MM.1S (cell line): ENCODE measurements at regions not wholly inside any gene's neighbourhood (a gene's known extent, or its start where the extent isn't known, plus 50 kb on each side); places are given as distances from the start of the nearest gene placed in this dataset.

Experiments used
- DNase-seq: peaks from one replicate; pipeline ENCODE4 v3.0.0-alpha.2; 2015
- H2AFZ ChIP-seq: fragments of 300-600 bp; sonication (generic); 2 replicates; pipeline ENCODE4 v1.6.0; 2016; ENCODE audit warnings: antibody characterized with exemption, low read length
- H3F3A ChIP-seq: fragments of 300-600 bp; sonication (generic); 2 replicates; pipeline ENCODE4 v1.6.1; 2016; ENCODE audit warnings: mild to moderate bottlenecking, antibody characterized with exemption, low read length, moderate library complexity, mixed read lengths; ENCODE audit not compliant: insufficient read depth
- H3K27ac ChIP-seq: fragments of 300-600 bp; sonication (generic); 2 replicates; pipeline ENCODE4 v1.5.1; 2016; ENCODE audit warnings: mild to moderate bottlenecking, low read length
- H3K27me3 ChIP-seq: fragments of 300-600 bp; sonication (generic); replicated peaks from 2 replicates; pipeline ENCODE4 v1.6.0; 2016; ENCODE audit warnings: low read length; ENCODE audit not compliant: insufficient read depth
- H3K36me3 ChIP-seq: fragments of 300-600 bp; sonication (generic); replicated peaks from 2 replicates; pipeline ENCODE4 v1.6.1; 2016; ENCODE audit warnings: mild to moderate bottlenecking, low read length, mixed read lengths; ENCODE audit not compliant: insufficient read depth
- H3K4me1 ChIP-seq: fragments of 300-600 bp; sonication (generic); 2 replicates; pipeline ENCODE4 v1.6.1; 2016; ENCODE audit warnings: low read length, mixed read lengths
- H3K4me2 ChIP-seq: fragments of 300-600 bp; sonication (generic); 2 replicates; pipeline ENCODE4 v1.6.0; 2016; ENCODE audit warnings: low read depth, low read length
- H3K4me3 ChIP-seq: fragments of 300-600 bp; sonication (generic); 2 replicates; pipeline ENCODE4 v1.5.1; 2016; ENCODE audit warnings: low read length, mixed read lengths
- H3K79me2 ChIP-seq: fragments of 300-600 bp; sonication (generic); 2 replicates; pipeline ENCODE4 v1.6.1; 2016; ENCODE audit warnings: mixed run types, low read length, mixed read lengths
- H3K9ac ChIP-seq: fragments of 300-600 bp; sonication (generic); 2 replicates; pipeline ENCODE4 v1.6.1; 2016; ENCODE audit warnings: low read length, mixed read lengths
- H3K9me2 ChIP-seq: fragments of 300-600 bp; sonication (generic); replicated peaks from 2 replicates; pipeline ENCODE4 v1.6.1; 2016; ENCODE audit warnings: mild to moderate bottlenecking, low read length, mixed read lengths; ENCODE audit not compliant: insufficient read depth
- H3K9me3 ChIP-seq: fragments of 300-600 bp; sonication (generic); replicated peaks from 2 replicates; pipeline ENCODE4 v1.6.1; 2016; ENCODE audit warnings: mild to moderate bottlenecking, low read length, mixed read lengths; ENCODE audit not compliant: insufficient read depth
- H4K20me1 ChIP-seq: fragments of 300-600 bp; sonication (generic); 2 replicates; pipeline ENCODE4 v1.6.1; 2016; ENCODE audit warnings: mild to moderate bottlenecking, low read length, moderate library complexity, mixed read lengths; ENCODE audit not compliant: insufficient read depth
- EZH2 ChIP-seq: fragments of 300-600 bp; sonication (generic); optimal IDR thresholded peaks from 2 replicates; pipeline ENCODE3; 2017; ENCODE audit warnings: low read depth, mild to moderate bottlenecking, antibody characterized with exemption, low read length, mixed read lengths
- EZH2phosphoT487 ChIP-seq: fragments of 300-600 bp; sonication (generic); IDR thresholded peaks from 2 replicates; pipeline ENCODE4 v1.6.1; 2018; ENCODE audit warnings: antibody characterized with exemption, low read length
- TF ChIP-seq, protein P1 (sequence below): fragments of 300-600 bp; sonication (generic); IDR thresholded peaks from 2 replicates; pipeline ENCODE4 v1.5.1; 2016; ENCODE audit warnings: antibody characterized with exemption, low read length, mixed read lengths

DNA sequence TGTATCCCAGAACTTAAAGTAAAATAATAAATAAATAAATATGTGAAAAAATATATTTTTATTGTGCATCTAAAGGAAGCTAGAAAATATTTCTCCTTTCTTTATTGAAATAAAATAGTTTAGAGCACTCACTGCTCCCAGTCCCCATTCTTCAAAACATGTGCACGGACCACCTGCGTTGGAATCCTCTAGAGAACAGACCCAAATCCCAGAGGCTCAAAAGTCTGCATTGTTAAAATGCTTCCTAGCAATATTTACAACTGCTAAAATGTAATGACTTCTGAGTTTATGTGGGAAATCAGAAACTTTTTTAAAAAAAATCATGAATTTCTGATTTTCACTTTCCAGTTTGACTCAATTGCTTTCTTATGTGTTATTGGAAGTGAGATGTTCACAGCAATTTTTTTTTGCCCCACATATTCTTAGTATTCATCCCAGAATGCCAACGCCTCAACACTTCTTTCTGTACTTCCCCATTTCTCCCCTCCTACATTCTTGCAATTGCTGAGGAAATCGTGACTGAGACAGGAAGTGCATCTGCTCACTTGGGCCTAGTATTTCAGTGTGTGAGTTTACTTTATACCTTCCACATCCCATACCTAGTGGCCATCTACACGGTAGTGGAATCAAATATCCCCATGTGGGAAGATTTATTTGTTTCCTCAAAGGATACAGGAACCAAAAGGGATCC, 116.0 kb upstream of the FLRT2 start:
- H3K79me2 ChIP-seq: no peaks in the 10 kb centered on the region
- no peaks in the 10 kb centered on the region for H3K4me1 ChIP-seq
- no peak overlapping the region for H3K27ac ChIP-seq
- H3K4me2 ChIP-seq: no peak overlapping the region
- no peaks in the 10 kb centered on the region for H3K36me3 ChIP-seq
- no peak for DNase-seq
- H3K27me3 ChIP-seq: no peaks in the 10 kb centered on the region
- H3K9me2 ChIP-seq: no peaks in the 10 kb centered on the region
- H4K20me1 ChIP-seq: no peaks in the 10 kb centered on the region
- no peak overlapping the region for H2AFZ ChIP-seq
- TF ChIP-seq EZH2 (no peak), EZH2phosphoT487 (no peak)
- TF ChIP-seq, protein P1, sequence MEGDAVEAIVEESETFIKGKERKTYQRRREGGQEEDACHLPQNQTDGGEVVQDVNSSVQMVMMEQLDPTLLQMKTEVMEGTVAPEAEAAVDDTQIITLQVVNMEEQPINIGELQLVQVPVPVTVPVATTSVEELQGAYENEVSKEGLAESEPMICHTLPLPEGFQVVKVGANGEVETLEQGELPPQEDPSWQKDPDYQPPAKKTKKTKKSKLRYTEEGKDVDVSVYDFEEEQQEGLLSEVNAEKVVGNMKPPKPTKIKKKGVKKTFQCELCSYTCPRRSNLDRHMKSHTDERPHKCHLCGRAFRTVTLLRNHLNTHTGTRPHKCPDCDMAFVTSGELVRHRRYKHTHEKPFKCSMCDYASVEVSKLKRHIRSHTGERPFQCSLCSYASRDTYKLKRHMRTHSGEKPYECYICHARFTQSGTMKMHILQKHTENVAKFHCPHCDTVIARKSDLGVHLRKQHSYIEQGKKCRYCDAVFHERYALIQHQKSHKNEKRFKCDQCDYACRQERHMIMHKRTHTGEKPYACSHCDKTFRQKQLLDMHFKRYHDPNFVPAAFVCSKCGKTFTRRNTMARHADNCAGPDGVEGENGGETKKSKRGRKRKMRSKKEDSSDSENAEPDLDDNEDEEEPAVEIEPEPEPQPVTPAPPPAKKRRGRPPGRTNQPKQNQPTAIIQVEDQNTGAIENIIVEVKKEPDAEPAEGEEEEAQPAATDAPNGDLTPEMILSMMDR: no peak
- no peaks in the 10 kb centered on the region for H3K9me3 ChIP-seq
- no peak overlapping the region for H3K9ac ChIP-seq
- no peaks in the 10 kb centered on the region for H3F3A ChIP-seq
- no peak overlapping the region for H3K4me3 ChIP-seq

DNA sequence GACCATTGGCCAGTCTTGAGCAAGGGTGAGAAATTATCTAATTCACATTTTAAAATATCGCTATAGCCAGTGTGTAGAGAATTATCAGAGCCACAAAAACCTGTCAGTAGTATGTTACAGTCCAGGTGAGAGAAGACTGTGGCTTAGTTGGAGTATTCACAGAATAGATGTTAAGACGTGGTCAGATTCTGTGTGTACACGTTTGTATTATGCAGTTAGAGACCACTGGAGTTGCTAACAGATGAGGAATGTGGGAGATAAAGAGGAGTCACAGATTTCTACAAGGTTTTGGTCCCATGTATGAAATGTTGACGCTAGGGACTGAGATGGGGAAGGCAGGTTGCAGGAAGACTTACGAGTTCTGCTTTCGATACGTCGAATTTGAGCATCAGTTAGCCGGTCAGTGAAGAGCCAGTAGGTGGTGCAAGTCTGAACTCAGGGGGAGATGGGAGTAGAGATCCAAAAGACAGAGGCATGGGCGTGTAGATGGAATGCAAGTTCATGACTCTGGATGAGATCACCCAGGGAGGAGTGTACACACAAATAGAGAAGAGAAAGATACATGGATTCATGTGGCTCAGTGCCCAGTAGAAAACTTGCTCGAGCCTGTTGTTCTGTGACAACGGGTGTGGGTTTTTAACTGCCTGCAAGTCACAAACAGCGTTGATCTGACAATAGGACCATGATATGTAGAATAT, 114.8 kb upstream of the FLRT2 start:
- H2AFZ ChIP-seq: no peak overlapping the region
- TF ChIP-seq EZH2 (no peak), EZH2phosphoT487 (no peak)
- TF ChIP-seq, protein P1: no peak
- no peak overlapping the region for H3K9ac ChIP-seq
- H3K4me3 ChIP-seq: no peak overlapping the region
- no peak for DNase-seq
- H3K9me3 ChIP-seq: no peaks in the 10 kb centered on the region
- H3K4me2 ChIP-seq: no peak overlapping the region
- no peaks in the 10 kb centered on the region for H3K79me2 ChIP-seq
- H3K27me3 ChIP-seq: no peaks in the 10 kb centered on the region
- H3K4me1 ChIP-seq: no peaks in the 10 kb centered on the region
- H3K27ac ChIP-seq: no peak overlapping the region
- H3K9me2 ChIP-seq: no peaks in the 10 kb centered on the region
- no peaks in the 10 kb centered on the region for H4K20me1 ChIP-seq
- no peaks in the 10 kb centered on the region for H3F3A ChIP-seq
- no peaks in the 10 kb centered on the region for H3K36me3 ChIP-seq

DNA sequence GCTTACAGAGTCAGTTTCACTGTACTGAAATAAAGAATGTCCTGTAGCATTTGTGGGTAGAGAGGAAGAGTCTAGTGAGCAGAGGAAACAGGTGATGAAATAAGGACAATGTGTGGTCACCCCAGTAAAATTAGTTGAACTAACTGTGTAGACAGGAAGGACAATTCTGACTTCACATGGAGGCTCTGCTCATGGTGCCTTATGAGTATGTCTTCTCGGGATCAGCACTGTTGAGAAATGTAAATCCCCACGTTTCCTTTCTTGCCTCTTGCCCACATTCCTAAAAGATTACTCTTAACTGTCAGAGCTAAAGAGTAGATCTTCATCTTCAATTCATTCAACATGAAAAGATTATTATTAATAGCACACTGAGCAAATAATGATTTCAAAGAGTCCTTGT, 113.2 kb upstream of the FLRT2 start:
- Histone ChIP-seq H2AFZ (no peak overlapping the region), H3K4me2 (no peak overlapping the region), H3F3A (no peaks in the 10 kb centered on the region), H3K4me3 (no peak overlapping the region), H3K9me2 (no peaks in the 10 kb centered on the region), H3K27ac (no peak overlapping the region), H3K9ac (no peak overlapping the region), H3K4me1 (no peaks in the 10 kb centered on the region), H3K27me3 (no peaks in the 10 kb centered on the region), H3K79me2 (no peaks in the 10 kb centered on the region), H4K20me1 (no peaks in the 10 kb centered on the region), H3K9me3 (no peaks in the 10 kb centered on the region), H3K36me3 (no peaks in the 10 kb centered on the region)
- DNase-seq: peak; percentile 7
- TF ChIP-seq EZH2phosphoT487 (no peak), EZH2 (no peak)
- TF ChIP-seq, protein P1: no peak
